Large intestine (tissue), 3 donors: ENCODE measurements at regions not wholly inside any gene's neighbourhood (a gene's known extent, or its start where the extent isn't known, plus 50 kb on each side); places are given as distances from the start of the nearest gene placed in this dataset.

Source experiments
- DNase-seq, 2 donors: peaks; one replicate each; pipeline versions ENCODE4 v3.0.0 to v3.0.0-alpha.2; 2013
- H3K27ac ChIP-seq: one replicate; pipeline ENCODE4 v1.5.1; 2013; ENCODE audit warnings: low read length
- H3K27me3 ChIP-seq: 2 replicates; pipeline ENCODE4 v1.6.1; 2013; ENCODE audit warnings: low read length; ENCODE audit not compliant: control insufficient read depth, insufficient read depth
- H3K36me3 ChIP-seq: 2 replicates; pipeline ENCODE4 v1.6.1; 2013; ENCODE audit warnings: low read length; ENCODE audit not compliant: control insufficient read depth, insufficient read depth
- H3K4me1 ChIP-seq: one replicate; pipeline ENCODE4 v1.6.1; 2013; ENCODE audit warnings: low read length; ENCODE audit not compliant: control insufficient read depth, insufficient read depth
- H3K4me3 ChIP-seq: one replicate; pipeline ENCODE4 v1.5.1; 2013; ENCODE audit warnings: low read length
- H3K9me3 ChIP-seq: one replicate; pipeline ENCODE4 v1.6.1; 2013; ENCODE audit warnings: mild to moderate bottlenecking, low read depth, low read length, moderate library complexity; ENCODE audit not compliant: control insufficient read depth
- WGBS: methylation state at CpG from one replicate; pipeline ENCODE4 v1.1.5; 2013; ENCODE audit warnings: low lambda C conversion rate; ENCODE audit not compliant: insufficient coverage; 5-methylcytosine and 5-hydroxymethylcytosine counted together

GRCh38 chr7:25774675-25775074 lies 377.3 kb upstream of the NFE2L3 start:
- no peaks in the 10 kb centered on the region for H3K4me1 ChIP-seq
- no CpG with 5 or more reads among the region's 1 CpG for WGBS
- H3K4me3 ChIP-seq: no peak overlapping the region
- peaks cover 2% of the 10 kb centered on the region for H3K27me3 ChIP-seq
- H3K36me3 ChIP-seq: no peaks in the 10 kb centered on the region
- no peak for DNase-seq
- H3K27ac ChIP-seq: no peak overlapping the region
- no peaks in the 10 kb centered on the region for H3K9me3 ChIP-seq

GRCh38 chr7:25775570-25775969 lies 376.4 kb upstream of the NFE2L3 start:
- Histone ChIP-seq H3K4me3 (no peak overlapping the region), H3K9me3 (no peaks in the 10 kb centered on the region), H3K27me3 (no peaks in the 10 kb centered on the region), H3K36me3 (no peaks in the 10 kb centered on the region), H3K27ac (no peak overlapping the region), H3K4me1 (no peaks in the 10 kb centered on the region)
- WGBS: no CpG with 5 or more reads among the region's 4 CpGs
- no peak for DNase-seq

- Histone ChIP-seq H3K9me3 (no peaks in the 10 kb centered on the region), H3K36me3 (no peaks in the 10 kb centered on the region), H3K27ac (no peak overlapping the region), H3K27me3 (no peaks in the 10 kb centered on the region), H3K4me1 (no peaks in the 10 kb centered on the region), H3K4me3 (no peak overlapping the region)
- no peak for DNase-seq
- WGBS: no CpG with 5 or more reads among the region's 3 CpGs
These were observed 375.8 kb upstream of the NFE2L3 start for GRCh38 chr7:25775999-25776743.

GRCh38 chr7:25776744-25777123 lies 375.3 kb upstream of the NFE2L3 start:
- Histone ChIP-seq H3K9me3 (no peaks in the 10 kb centered on the region), H3K27me3 (no peaks in the 10 kb centered on the region), H3K36me3 (no peaks in the 10 kb centered on the region), H3K4me1 (no peaks in the 10 kb centered on the region), H3K27ac (no peak overlapping the region), H3K4me3 (no peak overlapping the region)
- no CpG with 5 or more reads among the region's 1 CpG for WGBS
- DNase-seq: no peak

- no peak overlapping the region for H3K4me3 ChIP-seq
- no peak for DNase-seq
- H3K4me1 ChIP-seq: no peaks in the 10 kb centered on the region
- H3K36me3 ChIP-seq: no peaks in the 10 kb centered on the region
- WGBS: 78% methylated on average over 1 of the region's 11 CpGs
- no peaks in the 10 kb centered on the region for H3K9me3 ChIP-seq
- H3K27ac ChIP-seq: no peak overlapping the region
- H3K27me3 ChIP-seq: no peaks in the 10 kb centered on the region
These were observed 373.9 kb upstream of the NFE2L3 start for GRCh38 chr7:25777969-25778708.

GRCh38 chr7:25779002-25779546 lies 372.9 kb upstream of the NFE2L3 start:
- no peak overlapping the region for H3K27ac ChIP-seq
- H3K4me1 ChIP-seq: no peaks in the 10 kb centered on the region
- no peak overlapping the region for H3K4me3 ChIP-seq
- no peaks in the 10 kb centered on the region for H3K27me3 ChIP-seq
- no peaks in the 10 kb centered on the region for H3K36me3 ChIP-seq
- H3K9me3 ChIP-seq: no peaks in the 10 kb centered on the region
- WGBS: no CpG with 5 or more reads among the region's 3 CpGs
- no peak for DNase-seq

- H3K4me1 ChIP-seq: no peaks in the 10 kb centered on the region
- no CpG with 5 or more reads among the region's 2 CpGs for WGBS
- H3K36me3 ChIP-seq: no peaks in the 10 kb centered on the region
These were observed 371.1 kb upstream of the NFE2L3 start for GRCh38 chr7:25780904-25781303.

GRCh38 chr7:25781704-25782103 lies 370.3 kb upstream of the NFE2L3 start:
- Histone ChIP-seq H3K4me1 (no peaks in the 10 kb centered on the region), H3K27me3 (peaks cover 3% of the 10 kb centered on the region), H3K9me3 (no peaks in the 10 kb centered on the region), H3K36me3 (no peaks in the 10 kb centered on the region), H3K4me3 (no peak overlapping the region), H3K27ac (no peak overlapping the region)
- DNase-seq: no peak
- WGBS: no CpG with 5 or more reads among the region's 1 CpG

More at GRCh38 chr7:25780904-25781303, 371.1 kb upstream of the NFE2L3 start:
- DNase-seq: no peak
- Histone ChIP-seq H3K27me3 (peaks cover under 1% of the 10 kb centered on the region), H3K4me3 (no peak overlapping the region), H3K27ac (no peak overlapping the region), H3K9me3 (no peaks in the 10 kb centered on the region)

- Histone ChIP-seq H3K36me3 (no peaks in the 10 kb centered on the region), H3K4me3 (no peak overlapping the region), H3K27ac (peak overlapping the region; percentile 71), H3K9me3 (no peaks in the 10 kb centered on the region), H3K27me3 (peaks cover 6% of the 10 kb centered on the region), H3K4me1 (peaks cover 3% of the 10 kb centered on the region)
- WGBS: 60% methylated on average over 1 of the region's 1 CpG
- no peak for DNase-seq
These were observed 365.1 kb upstream of the NFE2L3 start for GRCh38 chr7:25786936-25787335.

- no peak overlapping the region for H3K4me3 ChIP-seq
- H3K27me3 ChIP-seq: peaks cover 6% of the 10 kb centered on the region
- H3K9me3 ChIP-seq: no peaks in the 10 kb centered on the region
- DNase-seq: no peak
- peak overlapping the region; percentile 71 for H3K27ac ChIP-seq
- peaks cover 3% of the 10 kb centered on the region for H3K4me1 ChIP-seq
- no CpG with 5 or more reads among the region's 1 CpG for WGBS
- H3K36me3 ChIP-seq: no peaks in the 10 kb centered on the region
These were observed 364.7 kb upstream of the NFE2L3 start for GRCh38 chr7:25787336-25787735.
